SK-N-MC (cell line): ENCODE measurements at regions not wholly inside any gene's neighbourhood (a gene's known extent, or its start where the extent isn't known, plus 50 kb on each side); places are given as distances from the start of the nearest gene placed in this dataset.

ENCODE experiments used
- DNase-seq: peaks from one replicate; pipeline ENCODE4 v3.0.0-alpha.2; 2011; ENCODE audit warnings: low read depth, low spot score
- H3K27ac ChIP-seq: fragments of 200-600 bp; sonication (generic); 2 replicates; pipeline ENCODE4 v1.5.1; 2016; ENCODE audit warnings: mixed run types
- H3K36me3 ChIP-seq: fragments of 200-600 bp; sonication (generic); 2 replicates; pipeline ENCODE4 v1.6.1; 2017; ENCODE audit warnings: antibody characterized with exemption, low read length, mixed read lengths; ENCODE audit not compliant: insufficient read depth
- H3K4me3 ChIP-seq: fragments of 200-600 bp; sonication (generic); 2 replicates; pipeline ENCODE4 v1.5.1; 2016
- H3K9ac ChIP-seq: fragments of 200-600 bp; sonication (generic); 2 replicates; pipeline ENCODE4 v1.8.0; 2017; ENCODE audit warnings: mixed run types, mixed read lengths; ENCODE audit not compliant: insufficient read length
- H3K9me3 ChIP-seq: fragments of 200-600 bp; sonication (generic); 2 replicates; pipeline ENCODE4 v1.6.1; 2017; ENCODE audit warnings: low read depth, mild to moderate bottlenecking, antibody characterized with exemption, low read length, moderate library complexity, mixed read lengths
- EZH2 ChIP-seq: fragments of 200-600 bp; sonication (generic); IDR thresholded peaks from one replicate; pipeline ENCODE4 v1.6.1; 2017; ENCODE audit warnings: antibody characterized with exemption
- FOXP2 ChIP-seq: optimal IDR thresholded peaks from 2 replicates; pipeline ENCODE3; 2011; ENCODE audit warnings: mild to moderate bottlenecking, moderate library complexity; ENCODE audit not compliant: insufficient read depth; ENCODE audit errors: extremely low read length, control extremely low read depth
- POLR2AphosphoS5 ChIP-seq: IDR thresholded peaks from 2 replicates; pipeline ENCODE4 v1.6.1; 2012; ENCODE audit warnings: mild to moderate bottlenecking, low read depth, low read length, borderline replicate concordance

- H3K9me3 ChIP-seq, result no peaks in the 10 kb centered on the region
- no peak overlapping the region for H3K27ac ChIP-seq
- H3K4me3 ChIP-seq, result no peak overlapping the region
- DNase-seq, result no peak
- TF ChIP-seq POLR2AphosphoS5 (no peak), EZH2 (no peak), FOXP2 (no peak)
- H3K9ac ChIP-seq, result no peak overlapping the region
- no peaks in the 10 kb centered on the region for H3K36me3 ChIP-seq
Observed at GRCh38 chr2:142347751-142348150, 216.9 kb upstream of the LRP1B start.

- H3K4me3 ChIP-seq, result no peak overlapping the region
- TF ChIP-seq FOXP2 (no peak), POLR2AphosphoS5 (no peak), EZH2 (no peak)
Observed at GRCh38 chr2:142339261-142339660, 208.4 kb upstream of the LRP1B start.

GRCh38 chr2:142332196-142332595 lies 201.4 kb upstream of the LRP1B start:
- Histone ChIP-seq H3K27ac (no peak overlapping the region), H3K4me3 (no peak overlapping the region), H3K36me3 (no peaks in the 10 kb centered on the region), H3K9ac (no peak overlapping the region), H3K9me3 (no peaks in the 10 kb centered on the region; the same call in 1 of the 2 replicates)
- DNase-seq, result no peak
- TF ChIP-seq FOXP2 (no peak), POLR2AphosphoS5 (no peak)

More at GRCh38 chr2:142339261-142339660, 208.4 kb upstream of the LRP1B start:
- no peak for DNase-seq
- Histone ChIP-seq H3K9me3 (no peaks in the 10 kb centered on the region; the same call in 1 of the 2 replicates), H3K9ac (no peak overlapping the region), H3K27ac (no peak overlapping the region), H3K36me3 (no peaks in the 10 kb centered on the region)

- Histone ChIP-seq H3K9me3 (no peaks in the 10 kb centered on the region), H3K36me3 (no peaks in the 10 kb centered on the region), H3K27ac (no peak overlapping the region), H3K9ac (no peak overlapping the region), H3K4me3 (no peak overlapping the region)
- TF ChIP-seq POLR2AphosphoS5, result no peak
- no peak for TF ChIP-seq EZH2
- no peak for TF ChIP-seq FOXP2
- no peak for DNase-seq
Observed at GRCh38 chr2:142330458-142330857, 199.6 kb upstream of the LRP1B start.

GRCh38 chr2:142325870-142326269 lies 195.1 kb upstream of the LRP1B start:
- no peaks in the 10 kb centered on the region for H3K36me3 ChIP-seq
- no peak overlapping the region for H3K9ac ChIP-seq
- no peak overlapping the region for H3K4me3 ChIP-seq
- DNase-seq, result no peak
- no peak overlapping the region for H3K27ac ChIP-seq
- no peak for TF ChIP-seq POLR2AphosphoS5
- no peak for TF ChIP-seq FOXP2
- no peak for TF ChIP-seq EZH2
- H3K9me3 ChIP-seq, result no peaks in the 10 kb centered on the region

GRCh38 chr2:142323206-142323605 lies 192.4 kb upstream of the LRP1B start:
- no peak for DNase-seq
- TF ChIP-seq FOXP2, result no peak
- no peak for TF ChIP-seq POLR2AphosphoS5
- TF ChIP-seq EZH2, result no peak
- H3K9me3 ChIP-seq, result no peaks in the 10 kb centered on the region
- no peak overlapping the region for H3K4me3 ChIP-seq
- H3K27ac ChIP-seq, result no peak overlapping the region
- H3K36me3 ChIP-seq, result no peaks in the 10 kb centered on the region
- H3K9ac ChIP-seq, result no peak overlapping the region

- no peak for TF ChIP-seq FOXP2
- TF ChIP-seq POLR2AphosphoS5, result no peak
- no peak for TF ChIP-seq EZH2
- H3K36me3 ChIP-seq, result no peaks in the 10 kb centered on the region
- DNase-seq, result no peak
- no peaks in the 10 kb centered on the region for H3K9me3 ChIP-seq
- H3K9ac ChIP-seq, result no peak overlapping the region
- H3K4me3 ChIP-seq, result no peak overlapping the region
- no peak overlapping the region for H3K27ac ChIP-seq
Observed at GRCh38 chr2:142321706-142322280, 191.0 kb upstream of the LRP1B start.

GRCh38 chr2:142320067-142320466 lies 189.3 kb upstream of the LRP1B start:
- TF ChIP-seq EZH2, result no peak
- no peak for TF ChIP-seq POLR2AphosphoS5
- TF ChIP-seq FOXP2, result no peak
- Histone ChIP-seq H3K4me3 (no peak overlapping the region), H3K9ac (no peak overlapping the region), H3K36me3 (no peaks in the 10 kb centered on the region), H3K27ac (no peak overlapping the region), H3K9me3 (no peaks in the 10 kb centered on the region)
- DNase-seq, result no peak

- TF ChIP-seq POLR2AphosphoS5 (no peak), EZH2 (no peak), FOXP2 (no peak)
- no peaks in the 10 kb centered on the region for H3K9me3 ChIP-seq
- no peak overlapping the region for H3K27ac ChIP-seq
- H3K36me3 ChIP-seq, result no peaks in the 10 kb centered on the region
- no peak for DNase-seq
- H3K4me3 ChIP-seq, result no peak overlapping the region
- no peak overlapping the region for H3K9ac ChIP-seq
Observed at GRCh38 chr2:142316049-142316448, 185.2 kb upstream of the LRP1B start.
